MCF 10A (cell line): ENCODE measurements at regions not wholly inside any gene's neighbourhood (a gene's known extent, or its start where the extent isn't known, plus 50 kb on each side); places are given as distances from the start of the nearest gene placed in this dataset.

Experiments
- BruUV-seq: library from RNA; stranded (reverse); fragments of 400-500 nt; replicated peaks from 2 replicates; lab custom pipeline; 2021; lab: Mats Ljungman, UMichigan
- CTCF ChIA-PET: fragments of 300-600 bp; sonication (Branson Sonifier 250); formaldehyde crosslinking; extraction: SDS; loops from one replicate; lab custom pipeline; 2021; ENCODE audit warnings: antibody characterized with exemption, inconsistent platforms; lab: Yijun Ruan, JAX
- POLR2A ChIA-PET: fragments of 300-600, 350-650 bp; sonication (Branson Sonifier 250); formaldehyde crosslinking; extraction: SDS; loops from one replicate; lab custom pipeline; 2020; ENCODE audit warnings: antibody characterized with exemption, inconsistent platforms; lab: Yijun Ruan, JAX
- DNase-seq: peaks from one replicate; pipeline ENCODE4 v3.0.0-alpha.2; 2018; ENCODE audit not compliant: unreplicated experiment
- H3K27ac Mint-ChIP-seq: one replicate; pipeline ENCODE4 v1.8.0; 2022; ENCODE audit warnings: mild to moderate bottlenecking, low read depth, mixed read lengths; ENCODE audit not compliant: unreplicated experiment
- H3K27me3 Mint-ChIP-seq: one replicate; pipeline ENCODE4 v1.8.0; 2022; ENCODE audit warnings: mixed read lengths; ENCODE audit not compliant: insufficient read depth, unreplicated experiment
- H3K36me3 Mint-ChIP-seq: one replicate; pipeline ENCODE4 v1.8.0; 2022; ENCODE audit warnings: mild to moderate bottlenecking, moderate library complexity, mixed read lengths; ENCODE audit not compliant: insufficient read depth, unreplicated experiment
- H3K4me1 Mint-ChIP-seq: one replicate; pipeline ENCODE4 v1.8.0; 2022; ENCODE audit warnings: mixed read lengths; ENCODE audit not compliant: insufficient read depth, unreplicated experiment
- H3K4me3 Mint-ChIP-seq: one replicate; pipeline ENCODE4 v1.8.0; 2022; ENCODE audit warnings: mild to moderate bottlenecking, moderate library complexity, mixed read lengths; ENCODE audit not compliant: unreplicated experiment
- H3K9me3 Mint-ChIP-seq: one replicate; pipeline ENCODE4 v1.8.0; 2022; ENCODE audit warnings: mixed read lengths; ENCODE audit not compliant: unreplicated experiment
- CTCF ChIP-seq: fragments of 200-600 bp; IDR thresholded peaks from one replicate; pipeline ENCODE4 v1.8.0; 2022; ENCODE audit warnings: antibody characterized with exemption, mild to moderate bottlenecking; ENCODE audit not compliant: unreplicated experiment
- intact Hi-C: fragments of 100-400 bp; cut with micrococcal nuclease; formaldehyde crosslinking; loops from 2 replicates; pipeline ENCODE4 v1.14.1; 2022

- BruUV-seq = no TSS peak
- POLR2A ChIA-PET = no interaction called here
- CTCF ChIA-PET = interaction anchor here (0.7 kb wide), 1 partner anchor 43 kb away, joined by 7 read pairs; no protein-coding TSS in a partner anchor
- no peak for TF ChIP-seq CTCF
- no peak overlapping the region for H3K27ac Mint-ChIP-seq
- no peaks in the 10 kb centered on the region for H3K36me3 Mint-ChIP-seq
- no peak for DNase-seq
- H3K4me3 Mint-ChIP-seq = no peak overlapping the region
- intact Hi-C loops = no loop called here
- H3K4me1 Mint-ChIP-seq = no peaks in the 10 kb centered on the region
- H3K9me3 Mint-ChIP-seq = no peaks in the 10 kb centered on the region
- H3K27me3 Mint-ChIP-seq = no peaks in the 10 kb centered on the region
Measured at GRCh38 chr1:199875337-199875736, 152.2 kb upstream of the NR5A2 start.

GRCh38 chr1:199875856-199876255 lies 151.7 kb upstream of the NR5A2 start:
- no peak overlapping the region for H3K4me3 Mint-ChIP-seq
- no peak for TF ChIP-seq CTCF

GRCh38 chr1:199877526-199878384 lies 149.8 kb upstream of the NR5A2 start:
- H3K36me3 Mint-ChIP-seq = no peaks in the 10 kb centered on the region

More at GRCh38 chr1:199875856-199876255, 151.7 kb upstream of the NR5A2 start:
- no TSS peak for BruUV-seq
- intact Hi-C loops = no loop called here
- no peak for DNase-seq
- Mint-ChIP-seq H3K27me3 (no peaks in the 10 kb centered on the region), H3K27ac (no peak overlapping the region), H3K36me3 (no peaks in the 10 kb centered on the region), H3K9me3 (no peaks in the 10 kb centered on the region), H3K4me1 (no peaks in the 10 kb centered on the region)
- POLR2A ChIA-PET = no interaction called here
- CTCF ChIA-PET = interaction anchor here (0.7 to 1.2 kb wide), 2 partner anchors 12 to 42 kb away, joined by 5 to 7 read pairs; no protein-coding TSS in a partner anchor

More at GRCh38 chr1:199877526-199878384, 149.8 kb upstream of the NR5A2 start:
- intact Hi-C loops = no loop called here
- Mint-ChIP-seq H3K4me3 (no peak overlapping the region), H3K27ac (no peak overlapping the region), H3K27me3 (no peaks in the 10 kb centered on the region), H3K9me3 (no peaks in the 10 kb centered on the region), H3K4me1 (no peaks in the 10 kb centered on the region)
- CTCF ChIA-PET = interaction anchor here (0.5 kb wide), 1 partner anchor 433 kb away, joined by 3 read pairs; no protein-coding TSS in a partner anchor
- DNase-seq = no peak
- POLR2A ChIA-PET = no interaction called here
- no TSS peak for BruUV-seq
- no peak for TF ChIP-seq CTCF
